ENCODE measurements at regions not wholly inside any gene's neighbourhood (a gene's known extent, or its start where the extent isn't known, plus 50 kb on each side); places are given as distances from the start of the nearest gene placed in this dataset.

DNA sequence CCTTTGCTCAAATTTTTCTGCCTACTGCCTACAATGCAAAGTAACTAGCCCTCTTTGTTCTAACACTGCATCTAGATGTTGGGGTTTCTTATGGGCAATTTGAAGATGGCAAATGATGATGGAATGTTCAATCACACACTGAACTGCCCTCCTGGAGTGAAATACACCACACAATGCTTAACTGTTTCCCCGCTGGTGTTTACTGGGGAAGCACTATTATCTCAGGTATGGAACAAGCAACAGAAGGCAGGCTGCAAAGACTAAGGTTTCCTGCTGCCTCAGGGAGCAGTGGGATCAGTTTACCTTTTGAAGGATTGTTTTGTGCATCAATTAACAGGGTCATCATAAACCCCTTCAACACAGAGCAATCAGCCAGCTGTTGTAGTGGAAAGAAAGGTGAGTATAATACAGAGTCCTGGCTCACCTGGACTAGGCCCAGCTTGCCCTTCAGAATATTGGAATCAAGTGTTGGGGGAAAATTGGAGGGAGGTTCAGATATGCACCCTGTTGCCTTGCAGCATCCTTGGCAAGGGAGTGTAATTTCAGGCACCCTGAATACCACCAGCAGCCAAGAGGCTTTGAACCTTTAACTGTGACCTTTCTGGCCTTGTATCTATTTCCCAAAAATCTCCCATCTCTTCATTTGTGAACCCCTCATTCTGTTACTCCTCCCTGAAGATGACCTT lies 105.4 kb upstream of the CDH11 start:
- DNase-seq (ENCODE audit: low read depth, low spot score): no peak

DNA sequence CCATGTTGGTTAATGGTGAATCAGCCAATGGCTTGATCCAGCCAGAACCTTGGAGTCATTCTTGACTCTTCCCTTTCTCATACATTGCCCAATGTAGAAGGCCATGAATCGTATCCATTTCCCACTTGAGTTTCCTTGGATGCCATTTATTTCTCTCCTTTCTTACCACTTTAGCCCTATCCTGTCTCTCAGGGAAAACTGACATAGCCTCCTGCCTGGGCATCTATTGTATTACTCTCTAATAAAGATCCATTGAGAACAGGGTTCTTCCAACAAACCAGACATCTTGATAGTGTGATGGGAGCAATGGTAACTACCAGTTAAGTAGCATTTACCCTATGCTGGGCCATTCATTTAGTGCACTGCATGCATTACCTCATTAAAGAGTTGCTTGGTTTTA lies 104.2 kb upstream of the CDH11 start:
- no peak for DNase-seq (ENCODE audit: low read depth, low spot score)

- no peak for DNase-seq (ENCODE audit: low read depth, low spot score)
Observed at GRCh38 chr16:65225488-65225887, 103.6 kb upstream of the CDH11 start.

- no peak for DNase-seq (ENCODE audit: low read depth, low spot score)
Observed at GRCh38 chr16:65224994-65225393, 103.1 kb upstream of the CDH11 start.

DNA sequence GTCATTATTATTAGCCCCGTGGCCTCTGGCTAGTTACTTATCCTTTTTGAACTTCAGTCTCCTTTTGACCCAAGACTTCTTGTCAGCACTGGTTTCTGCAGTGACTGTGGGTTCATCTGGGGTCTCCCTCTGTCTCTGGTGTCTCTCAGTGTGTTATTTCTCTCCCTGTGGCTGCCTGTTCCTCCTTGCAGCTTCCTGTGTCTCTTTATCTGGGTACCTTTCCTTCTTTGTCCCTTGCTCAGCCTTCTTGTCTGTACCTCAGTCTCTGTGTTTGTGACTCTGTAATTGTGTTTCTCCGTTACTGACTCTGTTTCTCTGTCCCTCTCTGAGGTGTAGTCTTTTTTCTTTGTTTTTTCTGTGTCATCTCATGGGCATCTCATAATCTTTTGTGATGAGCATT lies 102.6 kb upstream of the CDH11 start:
- no peak for DNase-seq (ENCODE audit: low read depth, low spot score)

GRCh38 chr16:65223335-65223734 lies 101.5 kb upstream of the CDH11 start:
- no peak for DNase-seq (ENCODE audit: low read depth, low spot score)

- no peak for DNase-seq (ENCODE audit: low read depth, low spot score)
Observed at GRCh38 chr16:65222536-65222935, 100.7 kb upstream of the CDH11 start.

DNA sequence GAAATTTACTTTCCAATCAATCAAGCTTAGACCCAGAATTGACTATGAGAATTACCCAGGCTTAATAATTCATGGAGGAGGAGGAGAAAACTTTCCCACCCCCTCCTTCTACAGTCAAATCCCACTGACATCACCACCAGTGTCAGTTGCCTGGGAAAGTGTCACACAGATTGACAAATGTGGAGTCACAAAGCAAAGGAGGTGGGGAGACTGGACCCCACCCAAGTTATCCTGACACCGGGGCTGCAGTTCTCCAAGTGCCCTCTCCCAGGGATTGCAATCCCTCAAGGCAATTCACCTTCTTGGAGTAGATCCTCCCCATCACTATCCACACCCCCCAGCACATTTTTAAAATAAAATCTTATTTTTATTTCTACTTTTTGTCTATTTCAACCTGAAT lies 100.2 kb upstream of the CDH11 start:
- no peak for DNase-seq (ENCODE audit: low read depth, low spot score)

DNA sequence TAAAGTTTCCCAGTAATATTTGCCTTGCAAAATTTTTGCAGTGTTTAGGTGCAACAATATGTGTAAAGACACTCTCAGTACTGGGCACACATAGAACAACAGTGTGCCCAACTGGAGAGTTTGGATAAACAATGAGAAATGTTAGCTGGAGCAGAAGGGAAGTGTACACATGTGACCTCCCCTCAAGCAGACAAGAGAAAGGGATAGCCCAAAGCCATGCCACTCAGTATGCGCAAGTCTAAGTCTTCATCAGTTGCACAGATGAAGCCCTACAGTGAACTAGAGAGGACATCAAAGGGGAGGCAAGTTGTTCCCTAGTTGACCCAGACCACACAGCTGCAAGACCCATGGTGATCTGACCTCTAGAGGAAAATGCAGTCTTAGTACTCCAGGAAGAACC lies 97.9 kb upstream of the CDH11 start:
- no peak for DNase-seq (ENCODE audit: low read depth, low spot score)

- DNase-seq (ENCODE audit: low read depth, low spot score): no peak
Observed at GRCh38 chr16:65218348-65218747, 96.5 kb upstream of the CDH11 start.

- no peak for DNase-seq (ENCODE audit: low read depth, low spot score)
Observed at GRCh38 chr16:65213866-65214595, 92.2 kb upstream of the CDH11 start.

- no peak for DNase-seq (ENCODE audit: low read depth, low spot score)
Observed at GRCh38 chr16:65212791-65213190, 90.9 kb upstream of the CDH11 start.

DNA sequence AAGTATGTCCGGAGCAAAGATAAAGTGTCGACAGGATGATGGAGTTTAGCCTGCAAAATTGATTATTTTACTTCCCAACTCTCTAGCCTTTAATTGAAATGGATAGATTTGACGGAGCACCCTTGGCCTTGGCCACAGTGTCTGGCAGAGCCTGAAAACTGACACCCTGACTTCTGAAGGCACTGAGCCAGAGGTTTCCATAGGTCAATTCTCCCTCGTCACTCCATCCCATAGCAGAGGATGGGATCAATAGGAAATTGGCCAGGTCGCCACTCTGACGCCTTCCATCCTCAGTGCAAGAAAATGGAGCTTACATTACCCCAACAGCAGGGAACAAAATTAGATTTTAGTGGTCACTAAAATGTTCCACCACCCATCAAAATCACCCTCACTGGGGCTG lies 90.4 kb upstream of the CDH11 start:
- DNase-seq (ENCODE audit: low read depth, low spot score): no peak

- no peak for DNase-seq (ENCODE audit: low read depth, low spot score)
Observed at GRCh38 chr16:65202461-65202860, 80.6 kb upstream of the CDH11 start.

GRCh38 chr16:65201511-65201910 lies 79.6 kb upstream of the CDH11 start:
- no peak for DNase-seq (ENCODE audit: low read depth, low spot score)

- no peak for DNase-seq (ENCODE audit: low read depth, low spot score)
Observed at GRCh38 chr16:65200857-65201256, 79.0 kb upstream of the CDH11 start.

- DNase-seq (ENCODE audit: low read depth, low spot score): no peak
Observed at GRCh38 chr16:65200156-65200773, 78.4 kb upstream of the CDH11 start.

- DNase-seq (ENCODE audit: low read depth, low spot score): no peak
Observed at GRCh38 chr16:65196420-65197075, 74.7 kb upstream of the CDH11 start.

GRCh38 chr16:65195998-65196397 lies 74.1 kb upstream of the CDH11 start:
- DNase-seq (ENCODE audit: low read depth, low spot score): no peak

DNA sequence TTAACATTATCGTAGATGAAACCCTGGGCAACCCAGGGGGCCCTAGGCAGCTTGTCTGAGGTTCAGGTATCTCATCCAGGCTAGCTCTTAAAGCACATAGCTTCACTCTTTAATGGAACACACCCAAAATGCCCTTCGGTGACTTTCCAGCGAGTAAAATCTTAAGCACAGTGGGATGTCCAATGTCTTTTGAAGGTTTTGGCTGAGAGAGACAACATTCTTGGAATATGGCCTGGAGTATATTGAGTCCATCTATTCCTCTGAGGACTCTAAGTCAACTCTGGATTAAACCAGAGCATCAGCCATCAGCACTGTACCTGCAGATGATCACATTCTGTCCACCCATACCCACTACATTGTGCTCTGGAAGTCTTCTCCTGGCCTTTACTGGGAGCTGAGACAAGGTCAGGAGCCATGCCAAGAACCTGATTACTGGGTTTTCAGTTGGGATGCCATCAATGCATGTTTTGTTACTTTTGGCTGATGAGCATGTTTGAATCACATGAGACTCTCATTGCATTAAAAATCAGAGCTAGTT lies 63.4 kb upstream of the CDH11 start:
- DNase-seq (ENCODE audit: low read depth, low spot score): no peak

- DNase-seq (ENCODE audit: low read depth, low spot score): no peak
Observed at GRCh38 chr16:65181071-65181561, 59.3 kb upstream of the CDH11 start.

DNA sequence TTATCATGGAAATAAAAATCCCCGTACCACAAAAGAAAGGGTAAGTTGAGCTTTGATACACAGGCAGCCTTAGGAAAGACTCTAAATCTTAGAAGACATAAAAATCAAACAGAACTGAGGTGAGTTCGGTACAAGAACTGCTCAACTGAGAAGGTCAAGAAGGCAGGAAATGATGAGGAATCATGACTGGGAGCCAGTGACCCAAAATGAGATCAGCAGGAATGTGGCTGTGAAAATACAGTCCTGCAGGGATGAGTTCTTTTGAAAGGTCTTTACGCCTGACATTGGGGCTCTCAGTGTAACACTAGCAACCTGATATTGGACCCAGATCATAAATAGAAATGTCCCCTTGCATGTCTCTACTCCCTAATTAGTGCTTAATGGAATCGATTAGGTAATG lies 56.3 kb upstream of the CDH11 start:
- peak; percentile 40 for DNase-seq (ENCODE audit: low read depth, low spot score)

Data from smooth muscle cell of the brain vasculature (primary cell).